ENCODE measurements at regions not wholly inside any gene's neighbourhood (a gene's known extent, or its start where the extent isn't known, plus 50 kb on each side); places are given as distances from the start of the nearest gene placed in this dataset.

DNA sequence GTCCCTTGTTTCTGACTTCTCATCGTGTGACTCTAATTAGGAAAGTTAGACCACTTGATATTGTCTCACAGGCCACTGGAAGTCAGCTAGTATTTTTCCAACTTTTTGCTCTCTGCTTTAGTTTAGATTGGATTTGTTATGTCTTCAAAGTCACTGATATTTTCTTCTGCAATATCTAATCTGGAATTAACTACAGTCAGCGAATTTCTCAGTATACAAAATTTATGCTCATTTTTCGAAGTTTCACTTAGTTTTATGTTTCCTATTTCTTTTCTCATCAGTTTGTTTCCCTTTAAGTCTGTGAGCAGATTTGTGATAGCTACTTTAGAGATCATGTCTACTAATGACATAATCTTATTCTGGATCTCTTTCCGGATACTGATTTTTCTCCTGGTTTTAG is 1027.2 kb upstream of the CNTN5 start:
- dilution Hi-C loops (cut with MboI; ENCODE audit: extremely low pct_ligation_motif_present, low sequenced_read_pairs): no loop called here

DNA sequence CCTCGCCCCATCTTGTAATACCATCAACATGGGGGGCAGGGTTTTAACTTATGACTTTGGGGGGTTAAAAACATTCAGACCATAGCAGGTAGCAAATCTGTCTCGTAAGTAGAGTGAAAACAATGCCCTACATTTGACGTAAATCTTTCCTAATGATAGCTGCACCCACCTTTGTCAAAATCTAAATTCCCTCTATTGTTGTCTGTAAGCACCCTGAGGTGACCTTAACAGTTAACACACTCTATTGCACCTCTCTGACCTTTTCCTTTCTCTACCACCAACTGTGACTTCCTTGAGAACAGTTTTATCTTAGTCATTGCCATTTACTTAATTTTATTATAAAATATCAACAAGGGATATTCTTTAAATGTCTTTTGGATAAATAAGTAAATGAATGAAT is 1024.9 kb upstream of the CNTN5 start:
- dilution Hi-C loops (cut with MboI; ENCODE audit: extremely low pct_ligation_motif_present, low sequenced_read_pairs): no loop called here

More for the DNA sequence above, 1027.2 kb upstream of the CNTN5 start:
- Histone ChIP-seq H3K4me2 (ENCODE audit: control insufficient read depth, extremely low read depth, insufficient read depth, low read depth, low read length) (no peak overlapping the region), H2AFZ (ENCODE audit: control insufficient read depth, low read length) (no peak overlapping the region), H3K27me3 (ENCODE audit: control insufficient read depth, extremely low read depth, insufficient read depth, low read length) (no peaks in the 10 kb centered on the region), H3K36me3 (ENCODE audit: control insufficient read depth in 2 of 2, extremely low read depth in 1 of 2, insufficient read depth in 2 of 2, low read length in 2 of 2) (no peaks in the 10 kb centered on the region), H3K4me3 (ENCODE audit: control insufficient read depth in 2 of 3, extremely low read depth in 1 of 3, insufficient read depth in 2 of 3, low read depth in 1 of 3, low read length in 3 of 3) (no peak overlapping the region), H3K9me1 (ENCODE audit: control insufficient read depth, extremely low read depth, insufficient read depth, low read length) (no peaks in the 10 kb centered on the region), H4K20me1 (ENCODE audit: control insufficient read depth, extremely low read depth, insufficient read depth, low read length) (no peaks in the 10 kb centered on the region), H3K27ac (ENCODE audit: control insufficient read depth, insufficient read depth, low read length) (no peak overlapping the region), H3K79me2 (ENCODE audit: control insufficient read depth, insufficient read depth, low read length) (no peaks in the 10 kb centered on the region), H3K9me3 (ENCODE audit: control insufficient read depth, low read depth, low read length) (no peaks in the 10 kb centered on the region), H3K9ac (ENCODE audit: control insufficient read depth, extremely low read depth, insufficient read depth, low read length) (no peak overlapping the region), H3K4me1 (ENCODE audit: control insufficient read depth, extremely low read depth, insufficient read depth, low read length) (no peaks in the 10 kb centered on the region)
- DNase-seq (ENCODE audit: low read depth, low spot score) (no peak), FAIRE-seq (no peak)
- TF ChIP-seq EZH2 (IDR thresholded peaks at IDR 0.05; ENCODE audit: low read length) (no peak), CTCF (optimal IDR thresholded peaks at IDR 0.05 in 1 of 3, IDR thresholded peaks at IDR 0.05 in 1 of 3, conservative IDR thresholded peaks at IDR 0.05 in 1 of 3; ENCODE audit: extremely low read depth in 1 of 3, insufficient read depth in 2 of 3, low read length in 3 of 3) (no peak)

More for the DNA sequence above, 1024.9 kb upstream of the CNTN5 start:
- H3K9ac ChIP-seq (ENCODE audit: control insufficient read depth, extremely low read depth, insufficient read depth, low read length): no peak overlapping the region
- H3K36me3 ChIP-seq (ENCODE audit: control insufficient read depth in 2 of 2, extremely low read depth in 1 of 2, insufficient read depth in 2 of 2, low read length in 2 of 2): no peaks in the 10 kb centered on the region
- H3K9me1 ChIP-seq (ENCODE audit: control insufficient read depth, extremely low read depth, insufficient read depth, low read length): no peaks in the 10 kb centered on the region
- H3K4me3 ChIP-seq (ENCODE audit: control insufficient read depth in 2 of 3, extremely low read depth in 1 of 3, insufficient read depth in 2 of 3, low read depth in 1 of 3, low read length in 3 of 3): no peak overlapping the region
- TF ChIP-seq CTCF (optimal IDR thresholded peaks at IDR 0.05 in 1 of 3, IDR thresholded peaks at IDR 0.05 in 1 of 3, conservative IDR thresholded peaks at IDR 0.05 in 1 of 3; ENCODE audit: extremely low read depth in 1 of 3, insufficient read depth in 2 of 3, low read length in 3 of 3): no peak
- no peak overlapping the region for H3K27ac ChIP-seq (ENCODE audit: control insufficient read depth, insufficient read depth, low read length)
- no peak for FAIRE-seq
- no peak for DNase-seq (ENCODE audit: low read depth, low spot score)
- H3K4me2 ChIP-seq (ENCODE audit: control insufficient read depth, extremely low read depth, insufficient read depth, low read depth, low read length): no peak overlapping the region
- H3K9me3 ChIP-seq (ENCODE audit: control insufficient read depth, low read depth, low read length): no peaks in the 10 kb centered on the region
- H3K79me2 ChIP-seq (ENCODE audit: control insufficient read depth, insufficient read depth, low read length): no peaks in the 10 kb centered on the region
- no peaks in the 10 kb centered on the region for H3K4me1 ChIP-seq (ENCODE audit: control insufficient read depth, extremely low read depth, insufficient read depth, low read length)
- H2AFZ ChIP-seq (ENCODE audit: control insufficient read depth, low read length): no peak overlapping the region
- no peaks in the 10 kb centered on the region for H3K27me3 ChIP-seq (ENCODE audit: control insufficient read depth, extremely low read depth, insufficient read depth, low read length)
- no peaks in the 10 kb centered on the region for H4K20me1 ChIP-seq (ENCODE audit: control insufficient read depth, extremely low read depth, insufficient read depth, low read length)
